ENCODE measurements at regions not wholly inside any gene's neighbourhood (a gene's known extent, or its start where the extent isn't known, plus 50 kb on each side); places are given as distances from the start of the nearest gene placed in this dataset.

GRCh38 chr16:14353340-14353739, 276.7 kb downstream of the PARN start (continued):
- TF ChIP-seq, protein P1, sequence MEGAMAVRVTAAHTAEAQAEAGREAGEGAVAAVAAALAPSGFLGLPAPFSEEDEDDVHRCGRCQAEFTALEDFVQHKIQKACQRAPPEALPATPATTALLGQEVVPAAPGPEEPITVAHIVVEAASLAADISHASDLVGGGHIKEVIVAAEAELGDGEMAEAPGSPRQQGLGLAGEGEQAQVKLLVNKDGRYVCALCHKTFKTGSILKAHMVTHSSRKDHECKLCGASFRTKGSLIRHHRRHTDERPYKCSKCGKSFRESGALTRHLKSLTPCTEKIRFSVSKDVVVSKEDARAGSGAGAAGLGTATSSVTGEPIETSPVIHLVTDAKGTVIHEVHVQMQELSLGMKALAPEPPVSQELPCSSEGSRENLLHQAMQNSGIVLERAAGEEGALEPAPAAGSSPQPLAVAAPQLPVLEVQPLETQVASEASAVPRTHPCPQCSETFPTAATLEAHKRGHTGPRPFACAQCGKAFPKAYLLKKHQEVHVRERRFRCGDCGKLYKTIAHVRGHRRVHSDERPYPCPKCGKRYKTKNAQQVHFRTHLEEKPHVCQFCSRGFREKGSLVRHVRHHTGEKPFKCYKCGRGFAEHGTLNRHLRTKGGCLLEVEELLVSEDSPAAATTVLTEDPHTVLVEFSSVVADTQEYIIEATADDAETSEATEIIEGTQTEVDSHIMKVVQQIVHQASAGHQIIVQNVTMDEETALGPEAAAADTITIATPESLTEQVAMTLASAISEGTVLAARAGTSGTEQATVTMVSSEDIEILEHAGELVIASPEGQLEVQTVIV (IDR thresholded peaks at IDR 0.05; ENCODE audit: borderline replicate concordance, partially characterized antibody): no peak
- no peak for TF ChIP-seq BHLHE40 (IDR thresholded peaks at IDR 0.05; ENCODE audit: borderline replicate concordance in 1 of 2, low read depth in 2 of 2, low read length in 1 of 2)

DNA sequence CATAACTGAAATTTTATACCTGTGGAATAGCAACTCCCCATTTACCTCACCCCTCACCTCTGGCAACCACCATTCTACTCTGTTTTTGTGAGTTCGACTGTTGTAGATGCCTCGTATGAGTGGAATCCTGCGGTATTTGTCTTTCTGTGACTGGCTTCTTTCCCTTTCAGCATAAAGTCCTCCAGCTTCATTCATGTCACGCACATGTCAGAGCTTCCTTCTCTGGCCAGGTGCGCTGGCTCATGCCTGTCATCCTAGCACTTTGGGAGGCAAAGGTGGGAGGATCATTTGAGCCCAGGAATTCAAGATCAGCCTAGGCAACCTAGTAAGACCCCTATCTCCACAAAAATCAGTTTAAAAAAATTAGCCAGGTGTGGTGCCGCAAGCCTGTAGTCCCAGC, 278.4 kb downstream of the PARN start:
- TF ChIP-seq MTA3 (IDR thresholded peaks at IDR 0.05; ENCODE audit: borderline replicate concordance, low read length) (no peak), ESRRA (IDR thresholded peaks at IDR 0.05; ENCODE audit: low read length) (no peak), EGR1 (IDR thresholded peaks at IDR 0.05; ENCODE audit: borderline replicate concordance in 1 of 2, low read depth in 2 of 2, low read length in 2 of 2) (no peak), RBBP5 (conservative IDR thresholded peaks at IDR 0.05) (no peak), EZH2 (IDR thresholded peaks at IDR 0.05; ENCODE audit: borderline replicate concordance, control insufficient read depth, low read depth, low read length) (no peak), TARDBP (IDR thresholded peaks at IDR 0.05; ENCODE audit: borderline replicate concordance) (no peak), SREBF1 (IDR thresholded peaks at IDR 0.05; ENCODE audit: low read length) (no peak), PAX5 (IDR thresholded peaks at IDR 0.05; ENCODE audit: borderline replicate concordance, low read depth, low read length) (no peak), PML (IDR thresholded peaks at IDR 0.05; ENCODE audit: low read length) (no peak)
- TF ChIP-seq, protein P2, sequence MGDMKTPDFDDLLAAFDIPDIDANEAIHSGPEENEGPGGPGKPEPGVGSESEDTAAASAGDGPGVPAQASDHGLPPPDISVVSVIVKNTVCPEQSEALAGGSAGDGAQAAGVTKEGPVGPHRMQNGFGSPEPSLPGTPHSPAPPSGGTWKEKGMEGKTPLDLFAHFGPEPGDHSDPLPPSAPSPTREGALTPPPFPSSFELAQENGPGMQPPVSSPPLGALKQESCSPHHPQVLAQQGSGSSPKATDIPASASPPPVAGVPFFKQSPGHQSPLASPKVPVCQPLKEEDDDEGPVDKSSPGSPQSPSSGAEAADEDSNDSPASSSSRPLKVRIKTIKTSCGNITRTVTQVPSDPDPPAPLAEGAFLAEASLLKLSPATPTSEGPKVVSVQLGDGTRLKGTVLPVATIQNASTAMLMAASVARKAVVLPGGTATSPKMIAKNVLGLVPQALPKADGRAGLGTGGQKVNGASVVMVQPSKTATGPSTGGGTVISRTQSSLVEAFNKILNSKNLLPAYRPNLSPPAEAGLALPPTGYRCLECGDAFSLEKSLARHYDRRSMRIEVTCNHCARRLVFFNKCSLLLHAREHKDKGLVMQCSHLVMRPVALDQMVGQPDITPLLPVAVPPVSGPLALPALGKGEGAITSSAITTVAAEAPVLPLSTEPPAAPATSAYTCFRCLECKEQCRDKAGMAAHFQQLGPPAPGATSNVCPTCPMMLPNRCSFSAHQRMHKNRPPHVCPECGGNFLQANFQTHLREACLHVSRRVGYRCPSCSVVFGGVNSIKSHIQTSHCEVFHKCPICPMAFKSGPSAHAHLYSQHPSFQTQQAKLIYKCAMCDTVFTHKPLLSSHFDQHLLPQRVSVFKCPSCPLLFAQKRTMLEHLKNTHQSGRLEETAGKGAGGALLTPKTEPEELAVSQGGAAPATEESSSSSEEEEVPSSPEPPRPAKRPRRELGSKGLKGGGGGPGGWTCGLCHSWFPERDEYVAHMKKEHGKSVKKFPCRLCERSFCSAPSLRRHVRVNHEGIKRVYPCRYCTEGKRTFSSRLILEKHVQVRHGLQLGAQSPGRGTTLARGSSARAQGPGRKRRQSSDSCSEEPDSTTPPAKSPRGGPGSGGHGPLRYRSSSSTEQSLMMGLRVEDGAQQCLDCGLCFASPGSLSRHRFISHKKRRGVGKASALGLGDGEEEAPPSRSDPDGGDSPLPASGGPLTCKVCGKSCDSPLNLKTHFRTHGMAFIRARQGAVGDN (IDR thresholded peaks at IDR 0.05): no peak
- H3K27me3 ChIP-seq (replicated peaks in 1 of 2; ENCODE audit: control insufficient read depth in 2 of 2, insufficient read depth in 2 of 2, low read length in 1 of 2): no peaks in the 10 kb centered on the region
- no peaks in the 10 kb centered on the region for H3K79me2 ChIP-seq (ENCODE audit: control insufficient read depth, insufficient read depth, low read length)
- ChIA-PET CTCF (no interaction called here), SMC1A (ENCODE audit: uncharacterized antibody, unreplicated experiment) (interaction anchor here (0.6 to 1.1 kb wide), 3 partner anchors 11 to 123 kb away, joined by 3 read pairs; no protein-coding TSS in a partner anchor), POLR2A (interaction anchor here (0.6 to 1.0 kb wide), 2 partner anchors 49 to 341 kb away, joined by 6 to 7 read pairs; no protein-coding TSS in a partner anchor), RAD21 (ENCODE audit: unreplicated experiment) (interaction anchor here (1.1 kb wide), 1 partner anchor 151 kb away, joined by 3 read pairs; no protein-coding TSS in a partner anchor)
- no peak overlapping the region for H3K9ac ChIP-seq (ENCODE audit: control insufficient read depth, insufficient read depth, low read length)
- no peak for FAIRE-seq
- H3K36me3 ChIP-seq (ENCODE audit: control insufficient read depth in 2 of 2, insufficient read depth in 2 of 2, low read length in 1 of 2): no peaks in the 10 kb centered on the region
- peaks cover 26% of the 10 kb centered on the region for H3K4me1 ChIP-seq (ENCODE audit: control insufficient read depth, insufficient read depth, low read length)
- no TSS peak for BruUV-seq (replicated peaks)
- no peak overlapping the region for H3K4me3 ChIP-seq
- no peak overlapping the region for H3K4me2 ChIP-seq (ENCODE audit: control insufficient read depth, insufficient read depth)
- intact Hi-C loops (cut with micrococcal nuclease; ENCODE audit: unreplicated experiment): no loop called here
- no peak overlapping the region for H3K27ac ChIP-seq (ENCODE audit: control insufficient read depth, insufficient read depth)
- in situ Hi-C loops (cut with MboI): no loop called here
- WGBS (ENCODE audit: insufficient coverage, insufficient replicate concordance, low lambda C conversion rate, missing lambda C conversion rate): 98% methylated on average over 6 of the region's 6 CpGs
- no peak overlapping the region for H2AFZ ChIP-seq (ENCODE audit: control insufficient read depth, low read depth, low read length)
- no peak for ATAC-seq
- H3K9me3 ChIP-seq (replicated peaks; ENCODE audit: control insufficient read depth, insufficient read depth, low read length): no peaks in the 10 kb centered on the region
- H4K20me1 ChIP-seq (ENCODE audit: control insufficient read depth, insufficient read depth): no peaks in the 10 kb centered on the region
- DNase-seq (ENCODE audit: low read depth, low spot score): no peak
